Colon (tissue), 2 donors: ENCODE measurements at regions not wholly inside any gene's neighbourhood (a gene's known extent, or its start where the extent isn't known, plus 50 kb on each side); places are given as distances from the start of the nearest gene placed in this dataset.

Experiments
- FAIRE-seq: peaks from 2 replicates; lab custom pipeline; 2012; peaks lifted over from hg19 to GRCh38; lab: Jason Lieb, UNC
- donor health status: control.
- donor health status: control.

- no peak for FAIRE-seq
Measured at GRCh38 chr6:140905050-140905449, 1227.7 kb upstream of the GJE1 start.

GRCh38 chr6:140897804-140898573, 1234.7 kb upstream of the GJE1 start:
- FAIRE-seq, result no peak

GRCh38 chr6:140897349-140897748, 1235.4 kb upstream of the GJE1 start:
- FAIRE-seq, result no peak

DNA sequence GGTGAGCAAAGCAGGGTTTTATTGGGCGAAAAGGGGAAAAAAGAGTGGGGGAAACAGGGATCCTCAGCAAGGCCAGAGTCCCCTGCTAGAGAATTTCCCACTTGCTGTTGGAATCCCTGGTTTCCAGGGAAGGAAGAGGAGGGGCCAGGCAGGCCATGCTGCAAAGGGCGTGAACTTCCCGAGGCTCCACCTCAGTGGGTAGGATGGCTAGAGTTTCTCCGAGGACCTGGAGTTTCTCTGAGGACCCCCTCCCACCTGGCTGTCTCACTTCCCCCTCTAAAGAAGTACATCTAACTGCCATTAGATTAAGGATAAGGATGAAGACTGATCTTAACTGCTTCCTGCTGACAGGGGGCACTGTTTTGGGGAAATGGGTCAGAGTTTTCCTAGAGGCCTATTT, 1239.3 kb upstream of the GJE1 start:
- no peak for FAIRE-seq

- no peak for FAIRE-seq
Measured at GRCh38 chr6:140879946-140880345, 1252.8 kb upstream of the GJE1 start.

DNA sequence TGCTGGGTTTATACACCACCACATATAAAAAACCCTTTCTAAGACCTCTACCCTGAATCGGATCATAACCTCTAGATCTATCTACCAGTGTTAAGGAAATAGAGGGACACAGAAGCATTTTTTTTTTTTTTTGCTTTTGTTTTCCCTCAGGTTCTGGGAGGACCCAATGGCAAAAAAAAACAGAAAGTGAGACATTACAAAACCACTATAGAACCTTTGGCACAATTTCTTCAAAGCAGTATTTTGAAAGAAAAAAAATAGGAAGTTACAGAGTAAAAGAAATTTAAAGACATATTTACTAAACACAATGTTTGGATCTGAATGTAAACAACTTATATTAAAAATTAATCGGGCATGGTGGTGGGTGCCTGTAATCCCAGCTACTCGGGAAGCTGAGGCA, 1258.7 kb upstream of the GJE1 start:
- no peak for FAIRE-seq

DNA sequence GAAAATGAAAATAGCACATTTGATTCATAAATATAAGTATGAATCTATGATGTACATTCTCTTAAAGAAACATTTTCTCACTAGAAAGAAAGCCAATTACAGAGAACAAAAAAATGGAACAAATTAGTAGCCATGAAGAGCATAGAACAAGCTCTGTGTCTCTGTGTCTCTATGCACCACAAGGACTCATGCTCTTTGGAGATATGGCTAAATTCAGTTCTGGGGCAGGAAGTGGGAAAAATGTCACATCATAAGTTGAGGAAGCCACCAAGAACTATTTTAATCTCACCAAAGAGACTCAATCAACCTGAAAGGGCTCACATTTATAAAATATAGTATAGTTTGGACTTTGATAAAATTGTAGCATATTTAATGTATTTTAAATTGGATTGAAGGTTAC, 1259.8 kb upstream of the GJE1 start:
- FAIRE-seq, result no peak

GRCh38 chr6:140871911-140872310, 1260.8 kb upstream of the GJE1 start:
- FAIRE-seq, result no peak

- no peak for FAIRE-seq
Measured at GRCh38 chr6:140867336-140867735, 1265.4 kb upstream of the GJE1 start.

GRCh38 chr6:140858381-140858971, 1274.2 kb upstream of the GJE1 start:
- FAIRE-seq, result no peak

DNA sequence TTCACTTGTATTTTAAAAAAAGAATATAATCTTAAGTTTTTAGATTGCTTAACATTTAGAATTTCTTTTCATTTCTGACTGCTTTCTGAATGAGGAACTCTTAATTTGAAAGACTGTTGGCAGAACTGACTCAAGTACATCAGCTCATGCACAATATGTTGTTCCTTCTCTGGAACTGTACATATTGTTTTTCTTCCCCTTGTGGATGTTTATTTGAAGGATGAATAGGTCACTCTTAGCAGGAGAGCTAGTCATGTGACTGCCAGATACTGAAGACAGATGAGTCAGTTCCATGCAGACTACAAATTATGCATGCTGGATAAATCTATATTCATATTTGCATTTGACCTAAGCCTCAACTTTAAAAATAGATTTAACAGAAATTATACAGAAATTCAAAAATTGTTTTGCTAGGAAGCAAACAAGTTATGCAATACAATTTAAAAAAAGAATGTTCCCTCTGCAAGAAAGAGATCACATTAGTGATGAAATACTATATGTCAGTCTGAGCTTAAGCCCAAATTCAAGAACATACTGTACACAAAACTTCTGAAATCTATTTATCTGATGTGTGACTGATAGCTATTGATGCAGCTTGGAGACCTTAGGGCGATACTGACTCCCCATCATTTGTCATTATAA, 1274.9 kb upstream of the GJE1 start:
- no peak for FAIRE-seq

- no peak for FAIRE-seq
Measured at GRCh38 chr6:140855520-140855919, 1277.2 kb upstream of the GJE1 start.

- no peak for FAIRE-seq
Measured at GRCh38 chr6:140854318-140854717, 1278.4 kb upstream of the GJE1 start.

GRCh38 chr6:140850438-140850837, 1282.3 kb upstream of the GJE1 start:
- no peak for FAIRE-seq

DNA sequence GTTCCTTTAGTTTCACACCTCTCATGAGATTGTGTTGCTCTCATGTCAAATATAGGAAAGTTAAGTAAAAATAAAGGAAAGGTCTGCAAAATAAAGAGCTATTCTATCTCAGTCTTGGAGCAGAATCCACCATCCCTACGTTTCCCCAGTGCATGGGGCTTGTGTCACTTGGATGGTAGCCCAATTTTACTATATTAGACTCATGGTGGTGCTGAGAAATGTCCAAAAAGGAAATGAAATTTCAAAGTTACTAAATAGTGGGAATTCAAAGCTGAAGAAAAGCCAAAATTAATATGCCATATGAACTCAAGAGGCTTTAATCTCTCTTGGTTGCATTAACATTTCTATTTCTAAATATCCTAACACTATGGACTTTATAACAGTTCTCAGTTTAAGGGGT, 1283.3 kb upstream of the GJE1 start:
- FAIRE-seq, result no peak

- peak; percentile 18 for FAIRE-seq
Measured at GRCh38 chr6:140847262-140847645, 1285.5 kb upstream of the GJE1 start.

DNA sequence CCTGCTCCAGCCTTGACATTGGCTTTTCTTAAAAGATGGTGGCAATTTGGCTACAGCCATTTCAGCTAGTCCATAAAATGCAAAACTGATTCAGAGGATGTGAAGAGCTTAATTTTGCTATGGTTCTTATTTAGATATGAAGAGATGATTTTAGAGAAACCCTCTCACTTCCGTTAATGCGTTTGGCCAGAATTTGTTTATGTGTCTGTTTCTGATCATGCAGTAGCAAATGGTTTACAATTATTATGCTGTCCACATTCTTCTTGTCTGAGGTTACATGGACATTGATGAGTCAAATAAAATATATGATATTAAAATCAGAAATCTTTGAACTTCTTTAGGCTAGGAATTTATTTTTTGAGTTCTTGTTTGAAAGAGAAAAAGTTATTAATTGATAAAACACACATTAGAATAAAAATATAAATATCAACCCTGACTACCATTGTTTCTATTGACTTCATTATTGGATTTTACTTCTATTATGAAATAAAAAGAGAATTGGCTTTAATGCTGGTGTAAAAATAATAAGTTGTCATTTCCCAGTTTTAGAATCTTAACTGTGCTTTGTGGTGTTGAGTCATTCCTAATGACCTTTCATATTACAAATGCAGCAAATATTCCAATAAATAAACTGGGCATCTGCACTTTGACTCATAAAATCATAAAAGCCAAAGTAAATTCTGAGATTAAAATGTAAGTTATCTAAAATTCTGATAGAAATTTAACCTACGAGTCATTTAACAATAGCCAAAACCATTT, 1286.0 kb upstream of the GJE1 start:
- no peak for FAIRE-seq

DNA sequence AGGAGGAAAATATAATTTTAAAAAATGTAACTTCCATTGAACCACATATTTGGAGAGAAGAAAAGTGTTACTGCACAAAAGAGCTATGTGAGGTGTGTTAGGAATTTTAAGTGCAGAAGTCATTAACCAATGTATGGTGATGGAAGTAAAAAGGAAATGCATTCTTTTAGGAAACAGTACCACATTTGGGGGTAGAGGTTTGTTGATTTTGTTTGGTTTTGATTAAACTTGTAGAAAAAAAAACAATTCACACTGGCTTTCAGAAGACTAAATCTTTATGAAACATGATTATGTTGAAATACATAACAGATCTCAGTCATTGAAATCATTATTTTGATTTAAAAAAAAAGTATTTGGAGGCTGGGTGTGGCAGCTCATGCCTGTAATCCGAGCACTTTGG, 1287.0 kb upstream of the GJE1 start:
- FAIRE-seq, result no peak

GRCh38 chr6:140844167-140844566, 1288.6 kb upstream of the GJE1 start:
- no peak for FAIRE-seq

GRCh38 chr6:140833408-140833807, 1299.3 kb upstream of the GJE1 start:
- no peak for FAIRE-seq

DNA sequence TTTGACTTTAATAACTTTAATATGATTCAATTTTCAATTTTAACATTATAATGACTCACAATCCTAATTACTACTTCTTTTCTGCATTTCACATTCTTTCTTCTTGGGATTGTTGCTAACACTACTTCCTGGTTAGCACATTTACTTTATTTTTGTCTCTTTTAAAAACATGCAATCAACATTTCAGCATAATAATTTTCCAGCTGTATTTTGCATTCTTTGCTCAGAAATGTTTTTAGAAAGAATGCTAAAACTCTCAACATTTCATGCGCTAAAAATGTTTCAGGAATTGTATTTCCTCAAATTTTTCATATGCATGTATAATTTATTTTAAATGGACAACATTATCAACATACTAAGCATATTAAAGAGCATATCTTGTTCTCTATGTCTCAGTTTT, 1302.1 kb upstream of the GJE1 start:
- FAIRE-seq, result no peak

DNA sequence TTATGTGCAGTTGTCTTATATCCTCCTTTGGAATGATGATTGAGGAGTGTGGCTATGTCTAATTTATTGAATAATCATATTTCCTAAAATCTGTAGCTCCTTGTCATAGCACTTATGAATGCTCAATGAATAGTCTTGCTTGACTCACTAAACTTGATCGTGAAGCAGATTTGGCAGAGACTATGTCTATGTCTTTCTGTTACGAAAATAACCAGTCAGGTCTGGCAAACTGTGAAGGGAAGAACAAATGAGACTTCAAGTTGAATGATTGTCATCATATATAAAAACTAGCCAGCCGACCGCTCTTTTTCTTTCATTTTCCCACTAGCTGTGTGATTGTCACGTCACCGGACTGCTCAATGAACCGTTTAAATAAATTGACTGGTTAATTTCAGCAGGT, 1303.9 kb upstream of the GJE1 start:
- no peak for FAIRE-seq

GRCh38 chr6:140827593-140827992, 1305.1 kb upstream of the GJE1 start:
- no peak for FAIRE-seq
